Body of pancreas (tissue), 4 donors: ENCODE measurements at regions not wholly inside any gene's neighbourhood (a gene's known extent, or its start where the extent isn't known, plus 50 kb on each side); places are given as distances from the start of the nearest gene placed in this dataset.
A peak's percentile ranks its signal among the peaks of the same experiment; 100 is the strongest.
"Not testable (repeated sequence)": the region's sequence is repeated elsewhere in the genome, so short reads cannot be mapped to it uniquely, and the experiment has no call there.

Source experiments
- ATAC-seq: fragments of 150-250 bp; one replicate; pipeline ENCODE4 v1.9.1; 2016
- DNase-seq, 4 donors: peaks; one replicate each; pipeline ENCODE4 v3.0.0-alpha.2; 2019
- H3K27ac ChIP-seq, 4 donors: fragments of 200-600 bp; sonication (generic); 1 replicate in 3 of 4; 2 replicates in 1 of 4; pipeline versions ENCODE4 v1.5.1 to v1.6.1; 2016 to 2019; ENCODE audit warnings: mild to moderate bottlenecking in 1 of 4, mixed read lengths in 1 of 4, moderate library complexity in 1 of 4
- H3K27me3 ChIP-seq, 2 donors: fragments of 200-600 bp; sonication (generic); one replicate each; pipeline ENCODE4 v1.6.0; 2016; ENCODE audit warnings: mild to moderate bottlenecking in 1 of 2
- H3K36me3 ChIP-seq, 2 donors: fragments of 200-600 bp; sonication (generic); replicated peaks in 1 of 2; 2 replicates each; pipeline ENCODE4 v1.5.1; 2016; ENCODE audit warnings: low read depth in 2 of 2; ENCODE audit not compliant: insufficient read depth in 1 of 2
- H3K4me1 ChIP-seq: fragments of 200-600 bp; sonication (generic); one replicate; pipeline ENCODE4 v1.6.0; 2016
- H3K4me3 ChIP-seq, 2 donors: fragments of 200-600 bp; sonication (generic); 1 replicate in 1 of 2; 2 replicates in 1 of 2; pipeline ENCODE4 v1.5.1; 2016 to 2019
- H3K9me3 ChIP-seq, 3 donors: fragments of 200-600 bp; sonication (generic); 1 replicate in 2 of 3; 2 replicates in 1 of 3; pipeline ENCODE4 v1.5.1; 2016
- CTCF ChIP-seq, 7 experiments: fragments of 450-650 bp in 4 of 7; fragments of 200-600 bp in 3 of 7; sonication (generic) in 3 of 7; IDR thresholded peaks; one replicate each; pipeline ENCODE4 v1.5.1; 2016 to 2019; ENCODE audit warnings: antibody characterized with exemption in 7 of 7
- POLR2A ChIP-seq, 3 donors: fragments of 450-650 bp; IDR thresholded peaks; one replicate each; pipeline ENCODE4 v1.6.1; 2016; ENCODE audit warnings: antibody characterized with exemption in 3 of 3, mild to moderate bottlenecking in 2 of 3
- WGBS, 2 donors: methylation state at CpG; one replicate each; pipeline ENCODE4 v1.1.5; 2017; 5-methylcytosine and 5-hydroxymethylcytosine counted together
- intact Hi-C: fragments of 100-400 bp; cut with DNase I; formaldehyde crosslinking; loops from one replicate; pipeline ENCODE4 v1.15.1; 2023

GRCh38 chr19:21626091-21626490 is 120.7 kb downstream of the ZNF429 start:
- no peak overlapping the region for H3K27ac ChIP-seq
- no peaks in the 10 kb centered on the region for H3K27me3 ChIP-seq
- intact Hi-C loops: no loop called here
- no peaks in the 10 kb centered on the region for H3K36me3 ChIP-seq
- no peak overlapping the region for H3K4me3 ChIP-seq
- DNase-seq (no peak), ATAC-seq (no peak)
- WGBS, 2 donors: 0 to 57% methylated on average over 1 of the region's 1 CpG
- no peaks in the 10 kb centered on the region for H3K9me3 ChIP-seq
- H3K4me1 ChIP-seq: no peaks in the 10 kb centered on the region
- TF ChIP-seq POLR2A (IDR thresholded peaks at IDR 0.05) (no peak), CTCF (IDR thresholded peaks at IDR 0.05) (no peak)

DNA sequence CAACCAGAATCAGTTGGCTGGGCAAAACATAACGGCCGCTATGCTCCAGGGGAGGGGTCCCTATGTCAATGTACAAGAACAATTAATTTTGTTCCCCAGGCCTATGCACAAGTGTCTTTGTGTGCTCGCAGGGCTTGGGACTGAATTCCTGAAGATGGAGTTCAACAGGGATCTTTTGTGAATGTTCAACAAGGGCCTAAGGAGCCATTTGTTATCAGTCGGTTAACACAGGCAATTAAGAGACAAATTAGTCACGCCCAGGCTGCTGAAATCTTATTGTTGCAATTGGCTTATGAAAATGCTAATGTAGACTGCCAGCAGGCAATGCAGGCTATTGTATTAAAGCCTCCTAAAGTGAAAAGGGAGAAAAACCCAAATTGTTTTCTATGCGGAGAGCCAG is 117.5 kb downstream of the ZNF429 start:
- no peak for ATAC-seq
- TF ChIP-seq CTCF (IDR thresholded peaks at IDR 0.05): no peak
- TF ChIP-seq POLR2A (IDR thresholded peaks at IDR 0.05): no peak
- intact Hi-C loops: no loop called here
- no peaks in the 10 kb centered on the region for H3K36me3 ChIP-seq
- no peaks in the 10 kb centered on the region for H3K9me3 ChIP-seq
- DNase-seq: no peak
- H3K4me1 ChIP-seq: no peaks in the 10 kb centered on the region
- H3K4me3 ChIP-seq: no peak overlapping the region
- no peak overlapping the region for H3K27ac ChIP-seq
- H3K27me3 ChIP-seq: no peaks in the 10 kb centered on the region
- 57 to 79% methylated on average over 6 of the region's 6 CpGs for WGBS, 2 donors

GRCh38 chr19:21621671-21622070 is 116.3 kb downstream of the ZNF429 start:
- Histone ChIP-seq H3K4me3 (no peak overlapping the region), H3K36me3 (no peaks in the 10 kb centered on the region), H3K9me3 (no peaks in the 10 kb centered on the region), H3K4me1 (no peaks in the 10 kb centered on the region), H3K27ac (no peak overlapping the region), H3K27me3 (no peaks in the 10 kb centered on the region)
- TF ChIP-seq POLR2A (IDR thresholded peaks at IDR 0.05): no peak
- TF ChIP-seq CTCF (IDR thresholded peaks at IDR 0.05): no peak
- DNase-seq (no peak), ATAC-seq (no peak)
- intact Hi-C loops: no loop called here
- WGBS, 2 donors: 79 to 84% methylated on average over 6 of the region's 6 CpGs

GRCh38 chr19:21617740-21618339 is 112.4 kb downstream of the ZNF429 start:
- TF ChIP-seq POLR2A (IDR thresholded peaks at IDR 0.05) (no peak), CTCF (IDR thresholded peaks at IDR 0.05) (no peak)

DNA sequence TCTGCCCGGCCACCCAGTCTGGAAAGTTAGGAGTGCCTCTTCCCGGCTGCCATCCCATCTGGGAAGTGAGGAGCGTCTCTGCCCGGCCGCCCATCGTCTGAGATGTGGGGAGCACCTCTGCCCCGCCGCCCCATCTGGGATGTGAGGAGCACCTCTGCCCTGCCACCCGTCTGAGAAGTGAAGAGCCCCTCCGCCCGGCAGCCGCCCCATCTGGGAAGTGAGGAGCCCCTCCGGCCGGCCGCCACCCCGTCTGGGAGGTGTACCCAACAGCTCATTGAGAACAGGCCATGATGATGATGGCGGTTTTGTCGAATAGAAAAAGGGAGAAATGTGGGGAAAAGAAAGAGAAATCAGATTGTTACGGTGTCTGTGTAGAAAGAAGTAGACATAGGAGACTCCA is 109.4 kb downstream of the ZNF429 start:
- DNase-seq, H3K36me3 ChIP-seq, H3K27ac ChIP-seq, H3K27me3 ChIP-seq, intact Hi-C loops, H3K4me1 ChIP-seq, ATAC-seq, H3K9me3 ChIP-seq, H3K4me3 ChIP-seq: not testable (repeated sequence)
- WGBS, 2 donors: 94 to 97% methylated on average over 5 to 11 of the region's 19 CpGs

More at GRCh38 chr19:21617740-21618339, 112.4 kb downstream of the ZNF429 start:
- intact Hi-C loops: no loop called here
- H3K4me3 ChIP-seq: no peak overlapping the region
- DNase-seq (no peak), ATAC-seq (no peak)
- 66 to 92% methylated on average over 3 to 4 of the region's 4 CpGs for WGBS, 2 donors
- H3K36me3 ChIP-seq: no peaks in the 10 kb centered on the region
- H3K27me3 ChIP-seq: no peaks in the 10 kb centered on the region
- no peaks in the 10 kb centered on the region for H3K4me1 ChIP-seq
- no peaks in the 10 kb centered on the region for H3K9me3 ChIP-seq
- H3K27ac ChIP-seq: no peak overlapping the region

GRCh38 chr19:21613201-21613600 is 107.8 kb downstream of the ZNF429 start:
- H3K36me3 ChIP-seq, H3K4me3 ChIP-seq, H3K4me1 ChIP-seq, ATAC-seq, H3K27me3 ChIP-seq, H3K9me3 ChIP-seq, intact Hi-C loops, DNase-seq: not testable (repeated sequence)
- WGBS, 2 donors: 85 to 87% methylated on average over 2 of the region's 2 CpGs
- peak overlapping the region in 1 of 4 donors; percentile 53 for H3K27ac ChIP-seq
